SK-N-SH (cell line): ENCODE measurements at regions not wholly inside any gene's neighbourhood (a gene's known extent, or its start where the extent isn't known, plus 50 kb on each side); places are given as distances from the start of the nearest gene placed in this dataset.

Experiments used
- CTCF ChIA-PET: fragments of 300-600, 350-600 bp; formaldehyde crosslinking; extraction: SDS; loops from one replicate; lab custom pipeline; 2021; lab: Yijun Ruan, JAX
- POLR2A ChIA-PET: fragments of 350-600 bp; sonication (Branson Sonifier 250); formaldehyde crosslinking; extraction: SDS; loops from one replicate; lab custom pipeline; 2020; ENCODE audit warnings: antibody characterized with exemption, inconsistent platforms; lab: Yijun Ruan, JAX
- DNase-seq: peaks from one replicate; pipeline ENCODE4 v3.0.0; 2012
- H2AFZ ChIP-seq: fragments of 200-600 bp; sonication (generic); 2 replicates; pipeline ENCODE4 v1.8.1; 2016; ENCODE audit warnings: antibody characterized with exemption, mild to moderate bottlenecking, low read depth
- H3F3A ChIP-seq: fragments of 200-600 bp; sonication (generic); replicated peaks from 2 replicates; pipeline ENCODE3; 2016; ENCODE audit warnings: antibody characterized with exemption, mild to moderate bottlenecking; ENCODE audit not compliant: insufficient read depth
- H3K27ac ChIP-seq, 2 experiments: fragments of 200-500 bp in 1 of 2; fragments of 200-600 bp in 1 of 2; sonication (Bioruptor generic) in 1 of 2; sonication (generic), shearing (Covaris generic) in 1 of 2; 2 replicates each; pipeline versions ENCODE4 v1.5.1 to v1.6.1; 2014 to 2016; ENCODE audit warnings: low read depth in 2 of 2, inconsistent platforms in 1 of 2, low read length in 1 of 2, mild to moderate bottlenecking in 1 of 2, mixed read lengths in 1 of 2
- H3K27me3 ChIP-seq: fragments of 200-600 bp; sonication (generic), shearing (Covaris generic); 2 replicates; pipeline ENCODE4 v1.6.1; 2016; ENCODE audit warnings: mixed run types; ENCODE audit not compliant: insufficient read depth
- H3K36me3 ChIP-seq, 2 experiments: fragments of 200-500 bp in 1 of 2; fragments of 200-600 bp in 1 of 2; sonication (Bioruptor generic) in 1 of 2; sonication (generic) in 1 of 2; replicated peaks in 1 of 2; 2 replicates each; pipeline versions ENCODE3 to v1.5.1; 2014 to 2016; ENCODE audit warnings: low read length in 1 of 2, mild to moderate bottlenecking in 1 of 2; ENCODE audit not compliant: insufficient read depth in 2 of 2, control insufficient read depth in 1 of 2
- H3K4me1 ChIP-seq, 2 experiments: fragments of 200-500 bp in 1 of 2; fragments of 200-600 bp in 1 of 2; sonication (Bioruptor generic) in 1 of 2; sonication (generic), shearing (Covaris generic) in 1 of 2; 2 replicates each; pipeline versions ENCODE4 v1.5.1 to v1.6.1; 2014 to 2016; ENCODE audit warnings: low read depth in 1 of 2, low read length in 1 of 2, mixed run types in 1 of 2; ENCODE audit not compliant: insufficient read depth in 2 of 2, control insufficient read depth in 1 of 2
- H3K4me2 ChIP-seq: fragments of 200-600 bp; sonication (generic), shearing (Covaris generic); 2 replicates; pipeline ENCODE4 v1.6.1; 2017; ENCODE audit warnings: mixed run types
- H3K4me3 ChIP-seq, 2 experiments: fragments of 200-500 bp in 1 of 2; fragments of 200-600 bp in 1 of 2; sonication (Bioruptor generic) in 1 of 2; sonication (generic), shearing (Covaris generic) in 1 of 2; 2 replicates each; pipeline versions ENCODE4 v1.5.1 to v1.8.1; 2014 to 2016; ENCODE audit warnings: low read depth in 2 of 2, inconsistent platforms in 1 of 2, low read length in 1 of 2, mild to moderate bottlenecking in 1 of 2, mixed read lengths in 1 of 2, moderate library complexity in 1 of 2
- H3K79me2 ChIP-seq: fragments of 200-600 bp; sonication (generic); 2 replicates; pipeline ENCODE4 v1.8.1; 2017; ENCODE audit warnings: mild to moderate bottlenecking; ENCODE audit not compliant: insufficient read depth
- H3K9ac ChIP-seq: fragments of 200-600 bp; sonication (generic); 2 replicates; pipeline ENCODE4 v1.6.1; 2017; ENCODE audit warnings: mixed run types
- H3K9me2 ChIP-seq: fragments of 200-600 bp; sonication (generic); 2 replicates; pipeline ENCODE4 v1.6.1; 2017; ENCODE audit warnings: mixed run types
- H3K9me3 ChIP-seq: fragments of 200-600 bp; sonication (generic); 2 replicates; pipeline ENCODE4 v1.6.1; 2017; ENCODE audit warnings: mixed run types, mild to moderate bottlenecking, moderate library complexity
- H4K20me1 ChIP-seq: fragments of 200-600 bp; sonication (generic); 2 replicates; pipeline ENCODE4 v1.6.1; 2017; ENCODE audit warnings: mild to moderate bottlenecking, mixed run types; ENCODE audit not compliant: insufficient read depth
- FOSL2 ChIP-seq: IDR thresholded peaks from 2 replicates; pipeline ENCODE4 v1.4.0; 2012; ENCODE audit warnings: low read depth, mild to moderate bottlenecking, moderate library complexity, borderline replicate concordance
- MEF2A ChIP-seq: IDR thresholded peaks from 2 replicates; pipeline ENCODE4 v1.4.0; 2012; ENCODE audit warnings: low read depth, borderline replicate concordance
- RXRA ChIP-seq: IDR thresholded peaks from 2 replicates; pipeline ENCODE4 v1.4.0; 2012; ENCODE audit warnings: low read depth, mild to moderate bottlenecking, borderline replicate concordance
- SMC3 ChIP-seq: IDR thresholded peaks from 2 replicates; pipeline ENCODE4 v1.6.1; 2012; ENCODE audit warnings: low read depth, low read length, improper control_type of control experiment
- TAF1 ChIP-seq: IDR thresholded peaks from 2 replicates; pipeline ENCODE4 v1.6.1; 2012; ENCODE audit warnings: low read depth, mild to moderate bottlenecking, low read length, moderate library complexity, borderline replicate concordance
- WGBS: methylation state at CpG from one replicate; pipeline ENCODE4 v1.1.6; 2017; ENCODE audit warnings: low lambda C conversion rate; 5-methylcytosine and 5-hydroxymethylcytosine counted together
- TF ChIP-seq, protein P1 (sequence below): IDR thresholded peaks from 2 replicates; pipeline ENCODE4 v1.4.0; 2012; ENCODE audit warnings: low read depth
- TF ChIP-seq, protein P2 (sequence below): IDR thresholded peaks from 2 replicates; pipeline ENCODE4 v1.4.0; 2012; ENCODE audit warnings: low read depth, borderline replicate concordance
- TF ChIP-seq, protein P3 (sequence below): fragments of 200-600 bp; sonication (generic); IDR thresholded peaks from 2 replicates; pipeline ENCODE4 v1.6.1; 2017; ENCODE audit warnings: antibody characterized with exemption, mild to moderate bottlenecking, moderate library complexity
- TF ChIP-seq, protein P4 (sequence below): fragments of 150-350 bp; IDR thresholded peaks from 2 replicates; pipeline ENCODE4 v1.6.1; 2017; ENCODE audit warnings: antibody characterized with exemption, low read length, low read depth, borderline replicate concordance
- TF ChIP-seq, protein P5 (sequence below): IDR thresholded peaks from 2 replicates; pipeline ENCODE4; 2012

DNA sequence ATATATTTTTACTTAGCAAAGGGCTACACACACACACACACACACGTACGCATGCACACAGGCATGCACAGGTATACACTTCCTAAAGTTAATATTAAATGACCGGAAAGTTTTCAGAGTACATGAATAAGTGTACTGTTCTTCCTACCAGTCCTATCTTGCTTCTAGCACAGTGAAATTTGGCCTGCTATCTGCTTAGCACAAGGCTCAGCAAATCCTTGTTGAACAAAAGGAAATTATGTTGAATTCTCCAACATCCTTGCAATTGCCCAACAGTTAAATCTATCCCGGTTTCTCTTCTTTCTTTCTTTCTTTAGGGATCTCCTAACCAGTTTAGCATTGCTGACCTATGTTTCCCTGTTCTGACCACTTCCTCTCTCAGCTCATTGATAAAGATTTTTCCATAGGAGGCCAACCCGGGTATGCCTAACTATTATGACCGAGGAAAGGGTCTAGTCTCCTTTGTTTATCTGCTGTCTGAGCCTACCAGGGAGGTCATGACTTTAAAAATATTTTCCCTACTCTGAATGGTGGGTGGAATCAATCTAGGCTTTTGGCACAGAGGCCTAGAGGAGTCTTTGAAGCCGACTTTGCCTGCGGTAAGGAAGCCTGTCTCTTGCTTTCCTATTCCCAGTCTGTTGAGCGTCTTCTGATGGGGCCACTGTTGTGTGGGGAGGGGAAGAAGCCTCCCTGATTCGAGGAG, 400.7 kb downstream of the HRH4 start:
- Histone ChIP-seq H3K9me2 (no peaks in the 10 kb centered on the region), H3K4me3 (no peak overlapping the region), H3K36me3 (no peaks in the 10 kb centered on the region), H3K4me1 (no peaks in the 10 kb centered on the region), H3K79me2 (no peaks in the 10 kb centered on the region), H3K27ac (no peak overlapping the region), H4K20me1 (no peaks in the 10 kb centered on the region), H3F3A (no peaks in the 10 kb centered on the region), H2AFZ (no peak overlapping the region), H3K9ac (no peak overlapping the region), H3K9me3 (no peaks in the 10 kb centered on the region), H3K4me2 (no peak overlapping the region), H3K27me3 (no peaks in the 10 kb centered on the region)
- no peak for DNase-seq
- TF ChIP-seq, protein P1, sequence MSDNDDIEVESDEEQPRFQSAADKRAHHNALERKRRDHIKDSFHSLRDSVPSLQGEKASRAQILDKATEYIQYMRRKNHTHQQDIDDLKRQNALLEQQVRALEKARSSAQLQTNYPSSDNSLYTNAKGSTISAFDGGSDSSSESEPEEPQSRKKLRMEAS: no peak
- TF ChIP-seq TAF1 (no peak), FOSL2 (no peak), RXRA (no peak), SMC3 (no peak), MEF2A (no peak)
- TF ChIP-seq, protein P2, sequence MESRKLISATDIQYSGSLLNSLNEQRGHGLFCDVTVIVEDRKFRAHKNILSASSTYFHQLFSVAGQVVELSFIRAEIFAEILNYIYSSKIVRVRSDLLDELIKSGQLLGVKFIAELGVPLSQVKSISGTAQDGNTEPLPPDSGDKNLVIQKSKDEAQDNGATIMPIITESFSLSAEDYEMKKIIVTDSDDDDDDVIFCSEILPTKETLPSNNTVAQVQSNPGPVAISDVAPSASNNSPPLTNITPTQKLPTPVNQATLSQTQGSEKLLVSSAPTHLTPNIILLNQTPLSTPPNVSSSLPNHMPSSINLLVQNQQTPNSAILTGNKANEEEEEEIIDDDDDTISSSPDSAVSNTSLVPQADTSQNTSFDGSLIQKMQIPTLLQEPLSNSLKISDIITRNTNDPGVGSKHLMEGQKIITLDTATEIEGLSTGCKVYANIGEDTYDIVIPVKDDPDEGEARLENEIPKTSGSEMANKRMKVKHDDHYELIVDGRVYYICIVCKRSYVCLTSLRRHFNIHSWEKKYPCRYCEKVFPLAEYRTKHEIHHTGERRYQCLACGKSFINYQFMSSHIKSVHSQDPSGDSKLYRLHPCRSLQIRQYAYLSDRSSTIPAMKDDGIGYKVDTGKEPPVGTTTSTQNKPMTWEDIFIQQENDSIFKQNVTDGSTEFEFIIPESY: no peak
- TF ChIP-seq, protein P3, sequence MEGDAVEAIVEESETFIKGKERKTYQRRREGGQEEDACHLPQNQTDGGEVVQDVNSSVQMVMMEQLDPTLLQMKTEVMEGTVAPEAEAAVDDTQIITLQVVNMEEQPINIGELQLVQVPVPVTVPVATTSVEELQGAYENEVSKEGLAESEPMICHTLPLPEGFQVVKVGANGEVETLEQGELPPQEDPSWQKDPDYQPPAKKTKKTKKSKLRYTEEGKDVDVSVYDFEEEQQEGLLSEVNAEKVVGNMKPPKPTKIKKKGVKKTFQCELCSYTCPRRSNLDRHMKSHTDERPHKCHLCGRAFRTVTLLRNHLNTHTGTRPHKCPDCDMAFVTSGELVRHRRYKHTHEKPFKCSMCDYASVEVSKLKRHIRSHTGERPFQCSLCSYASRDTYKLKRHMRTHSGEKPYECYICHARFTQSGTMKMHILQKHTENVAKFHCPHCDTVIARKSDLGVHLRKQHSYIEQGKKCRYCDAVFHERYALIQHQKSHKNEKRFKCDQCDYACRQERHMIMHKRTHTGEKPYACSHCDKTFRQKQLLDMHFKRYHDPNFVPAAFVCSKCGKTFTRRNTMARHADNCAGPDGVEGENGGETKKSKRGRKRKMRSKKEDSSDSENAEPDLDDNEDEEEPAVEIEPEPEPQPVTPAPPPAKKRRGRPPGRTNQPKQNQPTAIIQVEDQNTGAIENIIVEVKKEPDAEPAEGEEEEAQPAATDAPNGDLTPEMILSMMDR: no peak
- TF ChIP-seq, protein P4, sequence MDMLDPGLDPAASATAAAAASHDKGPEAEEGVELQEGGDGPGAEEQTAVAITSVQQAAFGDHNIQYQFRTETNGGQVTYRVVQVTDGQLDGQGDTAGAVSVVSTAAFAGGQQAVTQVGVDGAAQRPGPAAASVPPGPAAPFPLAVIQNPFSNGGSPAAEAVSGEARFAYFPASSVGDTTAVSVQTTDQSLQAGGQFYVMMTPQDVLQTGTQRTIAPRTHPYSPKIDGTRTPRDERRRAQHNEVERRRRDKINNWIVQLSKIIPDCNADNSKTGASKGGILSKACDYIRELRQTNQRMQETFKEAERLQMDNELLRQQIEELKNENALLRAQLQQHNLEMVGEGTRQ: no peak
- TF ChIP-seq, protein P5, sequence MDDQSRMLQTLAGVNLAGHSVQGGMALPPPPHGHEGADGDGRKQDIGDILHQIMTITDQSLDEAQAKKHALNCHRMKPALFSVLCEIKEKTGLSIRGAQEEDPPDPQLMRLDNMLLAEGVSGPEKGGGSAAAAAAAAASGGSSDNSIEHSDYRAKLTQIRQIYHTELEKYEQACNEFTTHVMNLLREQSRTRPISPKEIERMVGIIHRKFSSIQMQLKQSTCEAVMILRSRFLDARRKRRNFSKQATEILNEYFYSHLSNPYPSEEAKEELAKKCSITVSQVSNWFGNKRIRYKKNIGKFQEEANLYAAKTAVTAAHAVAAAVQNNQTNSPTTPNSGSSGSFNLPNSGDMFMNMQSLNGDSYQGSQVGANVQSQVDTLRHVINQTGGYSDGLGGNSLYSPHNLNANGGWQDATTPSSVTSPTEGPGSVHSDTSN: no peak
- CTCF ChIA-PET: interaction anchor here (0.9 to 2.2 kb wide), 3 partner anchors 18 to 134 kb away, joined by 3 to 7 read pairs (median 3); no protein-coding TSS in a partner anchor
- POLR2A ChIA-PET: no interaction called here
- 63% methylated on average over 10 of the region's 10 CpGs for WGBS
